K562 (cell line): ENCODE measurements at regions not wholly inside any gene's neighbourhood (a gene's known extent, or its start where the extent isn't known, plus 50 kb on each side); places are given as distances from the start of the nearest gene placed in this dataset.

Experiments
- CBFB ChIP-seq: sonication (generic); formaldehyde crosslinking; IDR thresholded peaks from 2 replicates; pipeline ENCODE4 v1.4.0; 2020; ENCODE audit warnings: mild to moderate bottlenecking, missing genetic modification reagents
- CEBPG ChIP-seq, 3 experiments: fragments of 200-800 bp in 1 of 3; sonication (Bioruptor generic) in 1 of 3; sonication (generic) in 1 of 3; formaldehyde crosslinking in 1 of 3; IDR thresholded peaks in 2 of 3; conservative IDR thresholded peaks in 1 of 3; 2 replicates each; pipeline versions ENCODE4 v1.6.1 to v1.8.0; 2016 to 2022; ENCODE audit warnings: missing compliant biosample characterization in 2 of 3, missing genetic modification characterization in 2 of 3, mild to moderate bottlenecking in 1 of 3, missing genetic modification reagents in 1 of 3
- CTBP1 ChIP-seq: fragments of 450-650 bp; IDR thresholded peaks from 2 replicates; pipeline ENCODE4 v1.6.1; 2016; ENCODE audit warnings: borderline replicate concordance
- OTX1 ChIP-seq: fragments of 450-650 bp; formaldehyde crosslinking; IDR thresholded peaks from 2 replicates; pipeline ENCODE4 v1.4.0; 2022; ENCODE audit warnings: mild to moderate bottlenecking
- PRPF4 ChIP-seq: fragments of 200-400 bp; formaldehyde crosslinking; IDR thresholded peaks from one replicate; pipeline ENCODE4 v1.6.1; 2017; ENCODE audit warnings: low read length, low read depth, mild to moderate bottlenecking; ENCODE audit not compliant: insufficient read depth, poor library complexity, severe bottlenecking
- SIN3B ChIP-seq: fragments of 450-650 bp; IDR thresholded peaks from 2 replicates; pipeline ENCODE4 v1.6.1; 2017; ENCODE audit warnings: low read depth, mild to moderate bottlenecking, moderate library complexity
- ZBTB7A ChIP-seq: IDR thresholded peaks from 2 replicates; pipeline ENCODE4 v1.6.1; 2011; ENCODE audit warnings: low read depth, mild to moderate bottlenecking, low read length, moderate library complexity, borderline replicate concordance; ENCODE audit not compliant: control insufficient read depth
- TF ChIP-seq, protein P1 (sequence below): IDR thresholded peaks from 2 replicates; pipeline ENCODE4 v1.6.1; 2016; ENCODE audit warnings: missing genetic modification characterization, missing compliant biosample characterization
- TF ChIP-seq, protein P2 (sequence below): sonication (generic); formaldehyde crosslinking; IDR thresholded peaks from 2 replicates; pipeline ENCODE4 v1.8.0; 2022; ENCODE audit warnings: missing genetic modification reagents, mild to moderate bottlenecking, borderline replicate concordance
- TF ChIP-seq, protein P3 (sequence below), 2 experiments: fragments of 450-650 bp in 1 of 2; sonication (generic) in 1 of 2; formaldehyde crosslinking in 1 of 2; IDR thresholded peaks; 2 replicates each; pipeline versions ENCODE4 v1.7.1 to v1.9.0; 2016 to 2022; ENCODE audit warnings: inconsistent platforms in 1 of 2, mild to moderate bottlenecking in 1 of 2, missing genetic modification reagents in 1 of 2
- TF ChIP-seq, protein P4 (sequence below), 3 experiments: fragments of 200-800 bp in 1 of 3; sonication (Bioruptor generic) in 1 of 3; sonication (generic) in 1 of 3; formaldehyde crosslinking in 1 of 3; IDR thresholded peaks; 2 replicates each; pipeline versions ENCODE4 v1.6.1 to v1.8.0; 2016 to 2022; ENCODE audit warnings: mild to moderate bottlenecking in 2 of 3, missing compliant biosample characterization in 2 of 3, missing genetic modification characterization in 2 of 3, missing genetic modification reagents in 1 of 3

DNA sequence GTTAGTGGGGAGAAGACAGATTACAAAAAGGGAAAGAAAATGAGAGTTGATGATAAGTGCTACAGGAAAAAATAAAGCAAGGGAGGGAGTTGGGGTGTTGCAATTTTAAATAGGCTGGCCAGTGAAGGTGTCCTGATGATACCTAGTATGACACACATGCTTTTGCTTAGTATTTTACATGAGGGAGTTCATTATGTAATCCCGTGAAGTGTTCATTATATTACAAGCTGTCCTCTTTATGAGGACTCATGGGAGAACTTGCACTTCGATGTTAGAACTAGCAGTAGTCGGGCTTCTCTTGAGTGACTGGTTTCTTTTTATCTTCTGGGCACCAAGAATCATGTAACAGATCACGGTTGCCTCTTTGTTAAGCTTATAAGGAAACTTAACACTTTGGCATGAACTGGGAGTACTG, 102.3 kb upstream of the MTPN start (continued):
- TF ChIP-seq, protein P1, sequence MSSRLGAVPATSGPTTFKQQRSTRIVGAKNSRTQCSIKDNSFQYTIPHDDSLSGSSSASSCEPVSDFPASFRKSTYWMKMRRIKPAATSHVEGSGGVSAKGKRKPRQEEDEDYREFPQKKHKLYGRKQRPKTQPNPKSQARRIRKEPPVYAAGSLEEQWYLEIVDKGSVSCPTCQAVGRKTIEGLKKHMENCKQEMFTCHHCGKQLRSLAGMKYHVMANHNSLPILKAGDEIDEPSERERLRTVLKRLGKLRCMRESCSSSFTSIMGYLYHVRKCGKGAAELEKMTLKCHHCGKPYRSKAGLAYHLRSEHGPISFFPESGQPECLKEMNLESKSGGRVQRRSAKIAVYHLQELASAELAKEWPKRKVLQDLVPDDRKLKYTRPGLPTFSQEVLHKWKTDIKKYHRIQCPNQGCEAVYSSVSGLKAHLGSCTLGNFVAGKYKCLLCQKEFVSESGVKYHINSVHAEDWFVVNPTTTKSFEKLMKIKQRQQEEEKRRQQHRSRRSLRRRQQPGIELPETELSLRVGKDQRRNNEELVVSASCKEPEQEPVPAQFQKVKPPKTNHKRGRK (tag): no peak
- no peak for TF ChIP-seq CEBPG (CRISPR knock-in tag; IDR thresholded peaks at IDR 0.05)
- TF ChIP-seq CEBPG (tag; conservative IDR thresholded peaks at IDR 0.05 in 1 of 2, IDR thresholded peaks at IDR 0.05 in 1 of 2): peak; percentile 17 to 53; a peak in 1 of 4 replicates
- no peak for TF ChIP-seq ZBTB7A
- no peak for TF ChIP-seq CBFB
- no peak for TF ChIP-seq PRPF4
- TF ChIP-seq, protein P2, sequence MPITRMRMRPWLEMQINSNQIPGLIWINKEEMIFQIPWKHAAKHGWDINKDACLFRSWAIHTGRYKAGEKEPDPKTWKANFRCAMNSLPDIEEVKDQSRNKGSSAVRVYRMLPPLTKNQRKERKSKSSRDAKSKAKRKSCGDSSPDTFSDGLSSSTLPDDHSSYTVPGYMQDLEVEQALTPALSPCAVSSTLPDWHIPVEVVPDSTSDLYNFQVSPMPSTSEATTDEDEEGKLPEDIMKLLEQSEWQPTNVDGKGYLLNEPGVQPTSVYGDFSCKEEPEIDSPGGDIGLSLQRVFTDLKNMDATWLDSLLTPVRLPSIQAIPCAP (CRISPR knock-in tag): no peak
- TF ChIP-seq, protein P3, sequence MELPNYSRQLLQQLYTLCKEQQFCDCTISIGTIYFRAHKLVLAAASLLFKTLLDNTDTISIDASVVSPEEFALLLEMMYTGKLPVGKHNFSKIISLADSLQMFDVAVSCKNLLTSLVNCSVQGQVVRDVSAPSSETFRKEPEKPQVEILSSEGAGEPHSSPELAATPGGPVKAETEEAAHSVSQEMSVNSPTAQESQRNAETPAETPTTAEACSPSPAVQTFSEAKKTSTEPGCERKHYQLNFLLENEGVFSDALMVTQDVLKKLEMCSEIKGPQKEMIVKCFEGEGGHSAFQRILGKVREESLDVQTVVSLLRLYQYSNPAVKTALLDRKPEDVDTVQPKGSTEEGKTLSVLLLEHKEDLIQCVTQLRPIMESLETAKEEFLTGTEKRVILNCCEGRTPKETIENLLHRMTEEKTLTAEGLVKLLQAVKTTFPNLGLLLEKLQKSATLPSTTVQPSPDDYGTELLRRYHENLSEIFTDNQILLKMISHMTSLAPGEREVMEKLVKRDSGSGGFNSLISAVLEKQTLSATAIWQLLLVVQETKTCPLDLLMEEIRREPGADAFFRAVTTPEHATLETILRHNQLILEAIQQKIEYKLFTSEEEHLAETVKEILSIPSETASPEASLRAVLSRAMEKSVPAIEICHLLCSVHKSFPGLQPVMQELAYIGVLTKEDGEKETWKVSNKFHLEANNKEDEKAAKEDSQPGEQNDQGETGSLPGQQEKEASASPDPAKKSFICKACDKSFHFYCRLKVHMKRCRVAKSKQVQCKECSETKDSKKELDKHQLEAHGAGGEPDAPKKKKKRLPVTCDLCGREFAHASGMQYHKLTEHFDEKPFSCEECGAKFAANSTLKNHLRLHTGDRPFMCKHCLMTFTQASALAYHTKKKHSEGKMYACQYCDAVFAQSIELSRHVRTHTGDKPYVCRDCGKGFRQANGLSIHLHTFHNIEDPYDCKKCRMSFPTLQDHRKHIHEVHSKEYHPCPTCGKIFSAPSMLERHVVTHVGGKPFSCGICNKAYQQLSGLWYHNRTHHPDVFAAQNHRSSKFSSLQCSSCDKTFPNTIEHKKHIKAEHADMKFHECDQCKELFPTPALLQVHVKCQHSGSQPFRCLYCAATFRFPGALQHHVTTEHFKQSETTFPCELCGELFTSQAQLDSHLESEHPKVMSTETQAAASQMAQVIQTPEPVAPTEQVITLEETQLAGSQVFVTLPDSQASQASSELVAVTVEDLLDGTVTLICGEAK (IDR thresholded peaks at IDR 0.05): no peak; the same call in 1 of the 2 replicates
- TF ChIP-seq, protein P3 (CRISPR knock-in tag; IDR thresholded peaks at IDR 0.05): no peak
- no peak for TF ChIP-seq OTX1
- TF ChIP-seq CTBP1: peak; percentile 48; the same call in 1 of the 2 replicates
- TF ChIP-seq, protein P4, sequence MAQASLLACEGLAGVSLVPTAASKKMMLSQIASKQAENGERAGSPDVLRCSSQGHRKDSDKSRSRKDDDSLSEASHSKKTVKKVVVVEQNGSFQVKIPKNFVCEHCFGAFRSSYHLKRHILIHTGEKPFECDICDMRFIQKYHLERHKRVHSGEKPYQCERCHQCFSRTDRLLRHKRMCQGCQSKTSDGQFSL (CRISPR knock-in tag; IDR thresholded peaks at IDR 0.05): no peak
- TF ChIP-seq, protein P4 (tag; IDR thresholded peaks at IDR 0.05): no peak
- TF ChIP-seq SIN3B: no peak
